Activated naive CD4-positive, alpha-beta T cell treated with anti-CD3 and anti-CD28 coated beads, Interleukin-2, amount 10 ng/mL, durations not matched to agents 7 days and 5 days (primary cell): ENCODE measurements at regions not wholly inside any gene's neighbourhood (a gene's known extent, or its start where the extent isn't known, plus 50 kb on each side); places are given as distances from the start of the nearest gene placed in this dataset.

Experiments used
- CTCF ChIA-PET: fragments of 350-600 bp; sonication (Branson Sonifier 250); formaldehyde crosslinking; loops from one replicate; lab custom pipeline; 2021; ENCODE audit warnings: antibody characterized with exemption; lab: Charles Lee
- DNase-seq: peaks from one replicate; pipeline ENCODE4 v3.0.0-alpha.2; 2020
- H3K27ac Mint-ChIP-seq: one replicate; pipeline ENCODE4 v1.8.0; 2021; ENCODE audit warnings: mild to moderate bottlenecking, moderate library complexity, mixed read lengths
- H3K27me3 Mint-ChIP-seq: one replicate; pipeline ENCODE4 v1.8.0; 2021; ENCODE audit warnings: mild to moderate bottlenecking, mixed read lengths
- H3K36me3 Mint-ChIP-seq: one replicate; pipeline ENCODE4 v1.8.0; 2021; ENCODE audit warnings: mixed read lengths
- H3K4me1 Mint-ChIP-seq: one replicate; pipeline ENCODE4 v1.8.0; 2021; ENCODE audit warnings: mixed read lengths
- H3K4me3 Mint-ChIP-seq: one replicate; pipeline ENCODE4 v1.8.0; 2021; ENCODE audit warnings: mild to moderate bottlenecking, moderate library complexity, mixed read lengths
- H3K9me3 Mint-ChIP-seq: one replicate; pipeline ENCODE4 v1.8.0; 2021; ENCODE audit warnings: mixed read lengths

- Mint-ChIP-seq H3K36me3 (no peaks in the 10 kb centered on the region), H3K27me3 (no peaks in the 10 kb centered on the region), H3K9me3 (no peaks in the 10 kb centered on the region), H3K27ac (no peak overlapping the region), H3K4me1 (no peaks in the 10 kb centered on the region), H3K4me3 (no peak overlapping the region)
- CTCF ChIA-PET: no interaction called here
- no peak for DNase-seq
Observed at GRCh38 chr4:115865736-115866135, 752.3 kb upstream of the NDST4 start.

GRCh38 chr4:115852767-115853091, 739.3 kb upstream of the NDST4 start:
- no peaks in the 10 kb centered on the region for H3K4me1 Mint-ChIP-seq
- H3K36me3 Mint-ChIP-seq: no peaks in the 10 kb centered on the region
- CTCF ChIA-PET: interaction anchor here (1.2 to 2.9 kb wide), 2 partner anchors 619 to 763 kb away, joined by 3 to 10 read pairs; no protein-coding TSS in a partner anchor
- no peaks in the 10 kb centered on the region for H3K27me3 Mint-ChIP-seq
- H3K4me3 Mint-ChIP-seq: no peak overlapping the region
- no peak for DNase-seq
- no peaks in the 10 kb centered on the region for H3K9me3 Mint-ChIP-seq
- H3K27ac Mint-ChIP-seq: no peak overlapping the region

GRCh38 chr4:115851918-115852766, 738.7 kb upstream of the NDST4 start:
- CTCF ChIA-PET: interaction anchor here (1.2 to 2.9 kb wide), 2 partner anchors 618 to 763 kb away, joined by 3 to 10 read pairs; no protein-coding TSS in a partner anchor
- Mint-ChIP-seq H3K27me3 (no peaks in the 10 kb centered on the region), H3K9me3 (no peaks in the 10 kb centered on the region), H3K4me3 (no peak overlapping the region), H3K27ac (no peak overlapping the region), H3K36me3 (no peaks in the 10 kb centered on the region), H3K4me1 (no peaks in the 10 kb centered on the region)
- peak; percentile 31 for DNase-seq

- Mint-ChIP-seq H3K9me3 (no peaks in the 10 kb centered on the region), H3K27ac (no peak overlapping the region), H3K36me3 (no peaks in the 10 kb centered on the region), H3K4me3 (no peak overlapping the region), H3K4me1 (no peaks in the 10 kb centered on the region), H3K27me3 (no peaks in the 10 kb centered on the region)
- CTCF ChIA-PET: no interaction called here
- DNase-seq: no peak
Observed at GRCh38 chr4:115850799-115851509, 737.5 kb upstream of the NDST4 start.

- Mint-ChIP-seq H3K36me3 (no peaks in the 10 kb centered on the region), H3K27me3 (no peaks in the 10 kb centered on the region), H3K4me3 (no peak overlapping the region), H3K4me1 (no peaks in the 10 kb centered on the region), H3K27ac (no peak overlapping the region), H3K9me3 (peaks cover under 1% of the 10 kb centered on the region)
- CTCF ChIA-PET: no interaction called here
- DNase-seq: no peak
Observed at GRCh38 chr4:115844180-115844579, 730.8 kb upstream of the NDST4 start.

- H3K4me3 Mint-ChIP-seq: no peak overlapping the region
- H3K9me3 Mint-ChIP-seq: peaks cover 10% of the 10 kb centered on the region
- H3K4me1 Mint-ChIP-seq: no peaks in the 10 kb centered on the region
- CTCF ChIA-PET: no interaction called here
- H3K27me3 Mint-ChIP-seq: no peaks in the 10 kb centered on the region
- no peak overlapping the region for H3K27ac Mint-ChIP-seq
- no peaks in the 10 kb centered on the region for H3K36me3 Mint-ChIP-seq
- no peak for DNase-seq
Observed at GRCh38 chr4:115841871-115842270, 728.5 kb upstream of the NDST4 start.

- Mint-ChIP-seq H3K4me1 (no peaks in the 10 kb centered on the region), H3K27ac (no peak overlapping the region), H3K4me3 (no peak overlapping the region), H3K36me3 (no peaks in the 10 kb centered on the region), H3K9me3 (peaks cover 22% of the 10 kb centered on the region), H3K27me3 (no peaks in the 10 kb centered on the region)
- peak; percentile 15 for DNase-seq
- CTCF ChIA-PET: no interaction called here
Observed at GRCh38 chr4:115834441-115834840, 721.0 kb upstream of the NDST4 start.

- CTCF ChIA-PET: no interaction called here
- no peak overlapping the region for H3K4me3 Mint-ChIP-seq
- no peaks in the 10 kb centered on the region for H3K4me1 Mint-ChIP-seq
- H3K27me3 Mint-ChIP-seq: no peaks in the 10 kb centered on the region
- no peak for DNase-seq
- H3K27ac Mint-ChIP-seq: no peak overlapping the region
- H3K9me3 Mint-ChIP-seq: peaks cover 1% of the 10 kb centered on the region
- H3K36me3 Mint-ChIP-seq: no peaks in the 10 kb centered on the region
Observed at GRCh38 chr4:115824630-115825029, 711.2 kb upstream of the NDST4 start.

GRCh38 chr4:115803825-115804224, 690.4 kb upstream of the NDST4 start:
- Mint-ChIP-seq H3K9me3 (peaks cover 2% of the 10 kb centered on the region), H3K27ac (no peak overlapping the region), H3K4me3 (no peak overlapping the region), H3K36me3 (no peaks in the 10 kb centered on the region), H3K27me3 (no peaks in the 10 kb centered on the region), H3K4me1 (no peaks in the 10 kb centered on the region)
- CTCF ChIA-PET: no interaction called here
- no peak for DNase-seq

GRCh38 chr4:115790812-115791211, 677.4 kb upstream of the NDST4 start:
- DNase-seq: no peak
- Mint-ChIP-seq H3K9me3 (no peaks in the 10 kb centered on the region), H3K36me3 (no peaks in the 10 kb centered on the region), H3K27me3 (no peaks in the 10 kb centered on the region), H3K4me3 (no peak overlapping the region), H3K4me1 (no peaks in the 10 kb centered on the region), H3K27ac (no peak overlapping the region)
- CTCF ChIA-PET: no interaction called here

GRCh38 chr4:115781528-115782146, 668.2 kb upstream of the NDST4 start:
- no peak overlapping the region for H3K4me3 Mint-ChIP-seq

GRCh38 chr4:115780835-115781234, 667.4 kb upstream of the NDST4 start:
- no peaks in the 10 kb centered on the region for H3K36me3 Mint-ChIP-seq
- H3K4me1 Mint-ChIP-seq: no peaks in the 10 kb centered on the region
- H3K9me3 Mint-ChIP-seq: peaks cover 2% of the 10 kb centered on the region
- H3K27ac Mint-ChIP-seq: no peak overlapping the region
- H3K4me3 Mint-ChIP-seq: no peak overlapping the region
- H3K27me3 Mint-ChIP-seq: no peaks in the 10 kb centered on the region
- no peak for DNase-seq
- CTCF ChIA-PET: no interaction called here

More at GRCh38 chr4:115781528-115782146, 668.2 kb upstream of the NDST4 start:
- Mint-ChIP-seq H3K4me1 (no peaks in the 10 kb centered on the region), H3K36me3 (no peaks in the 10 kb centered on the region), H3K27ac (no peak overlapping the region), H3K9me3 (peaks cover 2% of the 10 kb centered on the region), H3K27me3 (no peaks in the 10 kb centered on the region)
- no peak for DNase-seq
- CTCF ChIA-PET: no interaction called here

GRCh38 chr4:115780268-115780667, 666.8 kb upstream of the NDST4 start:
- Mint-ChIP-seq H3K4me1 (no peaks in the 10 kb centered on the region), H3K9me3 (peaks cover 2% of the 10 kb centered on the region), H3K36me3 (no peaks in the 10 kb centered on the region), H3K4me3 (no peak overlapping the region), H3K27me3 (no peaks in the 10 kb centered on the region), H3K27ac (no peak overlapping the region)
- DNase-seq: no peak
- CTCF ChIA-PET: no interaction called here

GRCh38 chr4:115770046-115770543, 656.7 kb upstream of the NDST4 start:
- no peaks in the 10 kb centered on the region for H3K4me1 Mint-ChIP-seq
- H3K4me3 Mint-ChIP-seq: no peak overlapping the region
- peaks cover 3% of the 10 kb centered on the region for H3K9me3 Mint-ChIP-seq
- CTCF ChIA-PET: no interaction called here
- no peaks in the 10 kb centered on the region for H3K27me3 Mint-ChIP-seq
- H3K36me3 Mint-ChIP-seq: no peaks in the 10 kb centered on the region
- H3K27ac Mint-ChIP-seq: no peak overlapping the region
- DNase-seq: no peak
